ENCODE measurements at regions not wholly inside any gene's neighbourhood (a gene's known extent, or its start where the extent isn't known, plus 50 kb on each side); places are given as distances from the start of the nearest gene placed in this dataset.

GRCh38 chr6:141688916-141689315, 443.8 kb upstream of the GJE1 start:
- TF ChIP-seq CTCF (IDR thresholded peaks at IDR 0.05), result no peak
- TF ChIP-seq POLR2A (IDR thresholded peaks at IDR 0.05), result no peak
